GM12878 (cell line): ENCODE measurements at regions not wholly inside any gene's neighbourhood (a gene's known extent, or its start where the extent isn't known, plus 50 kb on each side); places are given as distances from the start of the nearest gene placed in this dataset.

Experiments used
- ATAC-seq: fragments of 200-7000 bp; cut with Tn5 transposase; 3 replicates; pipeline ENCODE4 v1.9.1; 2020; ENCODE audit warnings: mild to moderate bottlenecking, moderate library complexity
- BruUV-seq: library from RNA; stranded (reverse); fragments of 400-500 nt; replicated peaks from 2 replicates; lab custom pipeline; 2021; lab: Mats Ljungman, UMichigan
- CTCF ChIA-PET: fragments of 300-600 bp; sonication (Branson Sonifier 250); formaldehyde crosslinking; extraction: SDS; loops from one replicate; lab custom pipeline; 2021; ENCODE audit warnings: inconsistent platforms; lab: Yijun Ruan, JAX
- POLR2A ChIA-PET: fragments of 350-600 bp; formaldehyde crosslinking; extraction: SDS; loops from one replicate; lab custom pipeline; 2021; ENCODE audit warnings: inconsistent platforms; lab: Charles Lee
- RAD21 ChIA-PET: fragments of 300-600 bp; sonication (Branson Sonifier 250); formaldehyde crosslinking; loops from one replicate; lab custom pipeline; 2023; ENCODE audit warnings: antibody characterized with exemption; ENCODE audit not compliant: unreplicated experiment; lab: Charles Lee
- SMC1A ChIA-PET: fragments of 300-600 bp; sonication (Branson Sonifier 250); formaldehyde crosslinking; loops from one replicate; lab custom pipeline; 2023; ENCODE audit not compliant: unreplicated experiment, uncharacterized antibody; lab: Charles Lee
- DNase-seq: peaks from one replicate; pipeline ENCODE4 v3.0.0-alpha.2; 2011; ENCODE audit warnings: low read depth, low spot score
- FAIRE-seq: peaks from 3 replicates; lab custom pipeline; 2011; peaks lifted over from hg19 to GRCh38; lab: Jason Lieb, UNC
- H2AFZ ChIP-seq: 2 replicates; pipeline ENCODE4 v1.6.0; 2011; ENCODE audit warnings: low read depth, low read length, control low read depth; ENCODE audit not compliant: control insufficient read depth
- H3K27ac ChIP-seq: 2 replicates; pipeline ENCODE4 v1.5.1; 2011; ENCODE audit warnings: control low read depth; ENCODE audit not compliant: control insufficient read depth, insufficient read depth
- H3K27me3 ChIP-seq, 2 experiments: replicated peaks in 1 of 2; 2 replicates each; pipeline versions ENCODE4 v1.6.0 to v1.6.1; 2011; ENCODE audit warnings: low read length in 1 of 2; ENCODE audit not compliant: control insufficient read depth in 2 of 2, insufficient read depth in 2 of 2
- H3K36me3 ChIP-seq, 2 experiments: 2 replicates each; pipeline ENCODE4 v1.5.1; 2011; ENCODE audit warnings: low read length in 1 of 2; ENCODE audit not compliant: control insufficient read depth in 2 of 2, insufficient read depth in 2 of 2
- H3K4me1 ChIP-seq: 2 replicates; pipeline ENCODE4 v1.6.1; 2011; ENCODE audit warnings: mild to moderate bottlenecking, low read length, moderate library complexity, mixed read lengths; ENCODE audit not compliant: control insufficient read depth, insufficient read depth
- H3K4me2 ChIP-seq: 2 replicates; pipeline ENCODE4 v1.6.0; 2011; ENCODE audit warnings: control low read depth; ENCODE audit not compliant: control insufficient read depth, insufficient read depth
- H3K4me3 ChIP-seq: fragments of 200-600 bp; sonication (generic); 2 replicates; pipeline ENCODE4 v1.5.1; 2016
- H3K79me2 ChIP-seq: 2 replicates; pipeline ENCODE4 v1.6.0; 2011; ENCODE audit warnings: low read length; ENCODE audit not compliant: control insufficient read depth, insufficient read depth
- H3K9ac ChIP-seq: 2 replicates; pipeline ENCODE4 v1.8.0; 2011; ENCODE audit warnings: low read length, control low read depth, mixed read lengths; ENCODE audit not compliant: control insufficient read depth, insufficient read depth
- H3K9me3 ChIP-seq: replicated peaks from 3 replicates; pipeline ENCODE4 v1.5.1; 2011; ENCODE audit warnings: mild to moderate bottlenecking, low read length; ENCODE audit not compliant: control insufficient read depth, insufficient read depth
- H4K20me1 ChIP-seq: 2 replicates; pipeline ENCODE4 v1.6.0; 2011; ENCODE audit not compliant: control insufficient read depth, insufficient read depth
- BCL11A ChIP-seq: IDR thresholded peaks from 2 replicates; pipeline ENCODE4 v1.6.1; 2011; ENCODE audit warnings: low read depth, low read length
- BRCA1 ChIP-seq: IDR thresholded peaks from 2 replicates; pipeline ENCODE4 v1.6.1; 2011; ENCODE audit warnings: low read depth, low read length, improper control_type of control experiment
- KAT2A ChIP-seq: conservative IDR thresholded peaks from 2 replicates; pipeline ENCODE4 v1.6.1; 2011; ENCODE audit warnings: low read depth, low read length; ENCODE audit not compliant: control insufficient read depth
- KLF5 ChIP-seq: fragments of 450-650 bp; IDR thresholded peaks from 2 replicates; pipeline ENCODE4 v1.6.1; 2014; ENCODE audit warnings: mild to moderate bottlenecking; ENCODE audit not compliant: partially characterized antibody
- LARP7 ChIP-seq: fragments of 450-650 bp; IDR thresholded peaks from 2 replicates; pipeline ENCODE4 v1.6.1; 2017; ENCODE audit warnings: mild to moderate bottlenecking
- MTA2 ChIP-seq: fragments of 450-650 bp; IDR thresholded peaks from 2 replicates; pipeline ENCODE4 v1.6.1; 2016; ENCODE audit warnings: low read depth, mild to moderate bottlenecking, moderate library complexity
- NBN ChIP-seq: fragments of 450-650 bp; IDR thresholded peaks from 2 replicates; pipeline ENCODE4 v1.6.1; 2016
- NFIC ChIP-seq: IDR thresholded peaks from 2 replicates; pipeline ENCODE4 v1.6.1; 2012; ENCODE audit warnings: low read depth, mild to moderate bottlenecking, inconsistent platforms, low read length, moderate library complexity
- PBX3 ChIP-seq: IDR thresholded peaks from 2 replicates; pipeline ENCODE4 v1.6.1; 2011; ENCODE audit warnings: mild to moderate bottlenecking, low read depth, low read length, moderate library complexity; ENCODE audit not compliant: insufficient replicate concordance
- RB1 ChIP-seq: fragments of 450-650 bp; formaldehyde crosslinking; IDR thresholded peaks from 2 replicates; pipeline ENCODE4 v1.6.1; 2017; ENCODE audit warnings: mild to moderate bottlenecking, borderline replicate concordance
- RUNX3 ChIP-seq: IDR thresholded peaks from 2 replicates; pipeline ENCODE4 v1.6.1; 2012; ENCODE audit warnings: low read length, inconsistent platforms
- ZBED1 ChIP-seq: IDR thresholded peaks from 2 replicates; pipeline ENCODE4 v1.6.1; 2016; ENCODE audit warnings: borderline replicate concordance
- WGBS: methylation state at CpG from one replicate; pipeline ENCODE4 v1.1.6; 2016; ENCODE audit warnings: low lambda C conversion rate; ENCODE audit not compliant: insufficient replicate concordance, insufficient coverage; ENCODE audit errors: missing lambda C conversion rate; 5-methylcytosine and 5-hydroxymethylcytosine counted together
- in situ Hi-C: fragments of 300-500 bp; cut with MboI; formaldehyde crosslinking; loops from 9 replicates; pipeline ENCODE4 v1.14.3; 2018; ENCODE audit warnings: mixed read lengths
- intact Hi-C: fragments of 100-400 bp; cut with micrococcal nuclease; formaldehyde crosslinking; loops from one replicate; pipeline ENCODE4 v1.14.2; 2022; ENCODE audit not compliant: unreplicated experiment
- TF ChIP-seq, protein P1 (sequence below): fragments of 450-650 bp; formaldehyde crosslinking; IDR thresholded peaks from 2 replicates; pipeline ENCODE4 v1.4.0; 2022; ENCODE audit warnings: mild to moderate bottlenecking, moderate library complexity

DNA sequence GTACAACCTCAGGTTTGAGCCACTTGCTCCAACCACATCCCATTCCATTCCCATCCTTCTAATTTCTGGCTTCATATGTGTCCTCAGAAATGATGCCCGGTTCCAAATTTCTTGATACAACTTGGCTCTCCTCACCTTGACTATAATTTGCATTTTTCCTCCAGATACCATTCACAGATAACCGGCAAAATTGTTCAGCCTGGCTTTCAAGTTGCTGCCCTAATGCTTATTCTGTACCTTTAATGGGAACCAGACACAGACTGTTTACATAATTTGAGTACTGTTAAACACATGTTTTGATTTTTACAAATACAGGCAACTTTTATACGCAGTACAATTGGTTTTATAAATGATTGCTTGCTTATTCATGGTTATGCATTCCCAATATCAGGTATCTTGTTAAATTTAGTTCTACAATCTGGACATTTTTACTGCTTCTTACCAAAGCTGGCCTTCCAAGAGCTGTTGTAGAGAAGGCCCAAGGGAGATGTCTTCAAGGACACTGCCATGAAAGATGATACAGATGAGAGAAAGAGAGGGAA, 649.5 kb upstream of the CAMK1G start (continued):
- TF ChIP-seq, protein P1, sequence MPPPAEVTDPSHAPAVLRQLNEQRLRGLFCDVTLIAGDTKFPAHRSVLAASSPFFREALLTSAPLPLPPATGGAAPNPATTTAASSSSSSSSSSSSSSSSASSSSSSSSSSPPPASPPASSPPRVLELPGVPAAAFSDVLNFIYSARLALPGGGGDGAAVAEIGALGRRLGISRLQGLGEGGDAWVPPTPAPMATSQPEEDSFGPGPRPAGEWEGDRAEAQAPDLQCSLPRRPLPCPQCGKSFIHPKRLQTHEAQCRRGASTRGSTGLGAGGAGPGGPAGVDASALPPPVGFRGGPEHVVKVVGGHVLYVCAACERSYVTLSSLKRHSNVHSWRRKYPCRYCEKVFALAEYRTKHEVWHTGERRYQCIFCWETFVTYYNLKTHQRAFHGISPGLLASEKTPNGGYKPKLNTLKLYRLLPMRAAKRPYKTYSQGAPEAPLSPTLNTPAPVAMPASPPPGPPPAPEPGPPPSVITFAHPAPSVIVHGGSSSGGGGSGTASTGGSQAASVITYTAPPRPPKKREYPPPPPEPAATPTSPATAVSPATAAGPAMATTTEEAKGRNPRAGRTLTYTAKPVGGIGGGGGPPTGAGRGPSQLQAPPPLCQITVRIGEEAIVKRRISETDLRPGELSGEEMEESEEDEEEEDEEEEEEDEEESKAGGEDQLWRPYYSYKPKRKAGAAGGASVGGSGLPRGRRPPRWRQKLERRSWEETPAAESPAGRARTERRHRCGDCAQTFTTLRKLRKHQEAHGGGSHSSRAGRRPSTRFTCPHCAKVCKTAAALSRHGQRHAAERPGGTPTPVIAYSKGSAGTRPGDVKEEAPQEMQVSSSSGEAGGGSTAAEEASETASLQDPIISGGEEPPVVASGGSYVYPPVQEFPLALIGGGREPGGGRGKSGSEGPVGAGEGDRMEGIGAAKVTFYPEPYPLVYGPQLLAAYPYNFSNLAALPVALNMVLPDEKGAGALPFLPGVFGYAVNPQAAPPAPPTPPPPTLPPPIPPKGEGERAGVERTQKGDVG (CRISPR knock-in tag) = no peak

- Histone ChIP-seq H3K4me3 (no peak overlapping the region), H3K79me2 (no peaks in the 10 kb centered on the region), H3K4me2 (no peak overlapping the region), H3K27me3 (peaks cover 0 to 3% of the 10 kb centered on the region in 2 experiments; a peak in 1 of 4 replicates), H3K4me1 (no peaks in the 10 kb centered on the region), H3K9me3 (no peaks in the 10 kb centered on the region), H2AFZ (no peak overlapping the region), H3K36me3 (no peaks in the 10 kb centered on the region), H3K27ac (no peak overlapping the region), H4K20me1 (no peaks in the 10 kb centered on the region), H3K9ac (no peak overlapping the region)
- ChIA-PET SMC1A (no interaction called here), RAD21 (no interaction called here), POLR2A (no interaction called here), CTCF (no interaction called here)
- intact Hi-C loops (loop anchor here (5.0 kb wide), 1 partner anchor 53 kb away; no protein-coding TSS in a partner anchor), in situ Hi-C loops (no loop called here)
- no peak for FAIRE-seq
- BruUV-seq = no TSS peak
- no peak for TF ChIP-seq KAT2A
- TF ChIP-seq BCL11A = no peak
- TF ChIP-seq RB1 = no peak
- no peak for TF ChIP-seq NFIC
- no peak for TF ChIP-seq RUNX3
- no peak for TF ChIP-seq NBN
- TF ChIP-seq MTA2 = no peak
- TF ChIP-seq PBX3 = no peak
- TF ChIP-seq LARP7 = no peak
- TF ChIP-seq ZBED1 = no peak
- TF ChIP-seq BRCA1 = no peak
- TF ChIP-seq KLF5 = no peak
- WGBS = 57% methylated on average over 6 of the region's 6 CpGs
- no peak for DNase-seq
- no peak for ATAC-seq
These were observed 648.6 kb upstream of the CAMK1G start for GRCh38 chr1:208934933-208935332.
